ENCODE measurements at regions not wholly inside any gene's neighbourhood (a gene's known extent, or its start where the extent isn't known, plus 50 kb on each side); places are given as distances from the start of the nearest gene placed in this dataset.

DNA sequence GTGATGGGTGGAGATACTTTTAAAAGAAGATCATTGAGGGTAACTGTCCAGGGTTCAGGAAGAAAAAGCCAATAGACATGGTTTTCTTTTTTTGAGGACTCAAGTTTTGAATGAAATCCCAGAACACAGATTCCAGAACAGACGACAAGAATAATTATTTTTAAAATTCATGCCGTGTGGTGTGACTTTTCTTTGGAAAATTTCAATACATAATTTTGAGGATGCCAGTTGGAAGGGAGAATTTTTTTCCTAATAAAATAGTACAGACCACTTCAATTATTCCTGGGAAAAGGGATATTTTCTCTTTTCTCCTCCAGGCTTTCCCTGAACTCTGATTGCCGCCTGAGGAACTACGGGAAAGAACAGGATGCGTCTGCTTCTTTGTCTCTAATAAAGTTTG is 951.4 kb downstream of the KCNMA1 start:
- TF ChIP-seq POLR2A (IDR thresholded peaks at IDR 0.05) = no peak
- TF ChIP-seq, protein P1, sequence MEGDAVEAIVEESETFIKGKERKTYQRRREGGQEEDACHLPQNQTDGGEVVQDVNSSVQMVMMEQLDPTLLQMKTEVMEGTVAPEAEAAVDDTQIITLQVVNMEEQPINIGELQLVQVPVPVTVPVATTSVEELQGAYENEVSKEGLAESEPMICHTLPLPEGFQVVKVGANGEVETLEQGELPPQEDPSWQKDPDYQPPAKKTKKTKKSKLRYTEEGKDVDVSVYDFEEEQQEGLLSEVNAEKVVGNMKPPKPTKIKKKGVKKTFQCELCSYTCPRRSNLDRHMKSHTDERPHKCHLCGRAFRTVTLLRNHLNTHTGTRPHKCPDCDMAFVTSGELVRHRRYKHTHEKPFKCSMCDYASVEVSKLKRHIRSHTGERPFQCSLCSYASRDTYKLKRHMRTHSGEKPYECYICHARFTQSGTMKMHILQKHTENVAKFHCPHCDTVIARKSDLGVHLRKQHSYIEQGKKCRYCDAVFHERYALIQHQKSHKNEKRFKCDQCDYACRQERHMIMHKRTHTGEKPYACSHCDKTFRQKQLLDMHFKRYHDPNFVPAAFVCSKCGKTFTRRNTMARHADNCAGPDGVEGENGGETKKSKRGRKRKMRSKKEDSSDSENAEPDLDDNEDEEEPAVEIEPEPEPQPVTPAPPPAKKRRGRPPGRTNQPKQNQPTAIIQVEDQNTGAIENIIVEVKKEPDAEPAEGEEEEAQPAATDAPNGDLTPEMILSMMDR (IDR thresholded peaks at IDR 0.05) = no peak

Data from lower leg skin (tissue), 3 donors.